Dendritic cell treated with granulocyte-macrophage colony-stimulating factor and Interleukin-4, amounts not matched to agents 40 ng/mL and 50 ng/mL, for 4 days (primary cell): ENCODE measurements at regions not wholly inside any gene's neighbourhood (a gene's known extent, or its start where the extent isn't known, plus 50 kb on each side); places are given as distances from the start of the nearest gene placed in this dataset.

Source experiments
- H3K27ac Mint-ChIP-seq: one replicate; pipeline ENCODE4 v1.8.0; 2022; ENCODE audit warnings: mild to moderate bottlenecking, mixed read lengths
- H3K27me3 Mint-ChIP-seq: one replicate; pipeline ENCODE4 v1.8.0; 2022; ENCODE audit warnings: mild to moderate bottlenecking, mixed read lengths
- H3K36me3 Mint-ChIP-seq: one replicate; pipeline ENCODE4 v1.8.0; 2022; ENCODE audit warnings: low read depth, mixed read lengths
- H3K4me1 Mint-ChIP-seq: one replicate; pipeline ENCODE4 v1.8.0; 2022; ENCODE audit warnings: low read depth, mixed read lengths
- H3K4me3 Mint-ChIP-seq: one replicate; pipeline ENCODE4 v1.8.0; 2022; ENCODE audit warnings: mild to moderate bottlenecking, moderate library complexity, mixed read lengths
- H3K9me3 Mint-ChIP-seq: one replicate; pipeline ENCODE4 v1.8.0; 2022; ENCODE audit warnings: mixed read lengths
- intact Hi-C: fragments of 100-400 bp; cut with micrococcal nuclease; formaldehyde crosslinking; loops from one replicate; pipeline ENCODE4 v1.15.0; 2022

DNA sequence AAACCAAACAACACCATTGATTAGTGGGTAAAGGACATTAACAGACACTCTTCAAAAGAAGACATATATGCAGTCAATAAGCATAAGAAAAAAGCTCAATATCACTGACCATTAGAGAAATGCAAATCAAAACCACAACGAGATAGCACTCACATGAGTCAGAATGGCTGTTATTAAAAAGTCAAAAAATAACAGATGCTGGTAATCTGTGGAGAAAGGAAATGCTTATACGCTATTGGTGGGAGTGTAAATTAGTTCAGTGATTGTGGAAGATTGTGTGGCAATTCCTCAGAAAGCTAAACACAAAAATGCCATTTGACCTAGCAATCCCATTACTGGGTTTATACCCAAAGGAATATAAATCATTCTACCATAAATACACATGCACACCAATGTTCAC lies 182.6 kb downstream of the TRPC6 start:
- no peak overlapping the region for H3K27ac Mint-ChIP-seq
- H3K4me3 Mint-ChIP-seq = no peak overlapping the region
- H3K36me3 Mint-ChIP-seq = no peaks in the 10 kb centered on the region
- intact Hi-C loops = no loop called here
- H3K9me3 Mint-ChIP-seq = peaks cover 8% of the 10 kb centered on the region
- H3K4me1 Mint-ChIP-seq = no peaks in the 10 kb centered on the region
- no peaks in the 10 kb centered on the region for H3K27me3 Mint-ChIP-seq

DNA sequence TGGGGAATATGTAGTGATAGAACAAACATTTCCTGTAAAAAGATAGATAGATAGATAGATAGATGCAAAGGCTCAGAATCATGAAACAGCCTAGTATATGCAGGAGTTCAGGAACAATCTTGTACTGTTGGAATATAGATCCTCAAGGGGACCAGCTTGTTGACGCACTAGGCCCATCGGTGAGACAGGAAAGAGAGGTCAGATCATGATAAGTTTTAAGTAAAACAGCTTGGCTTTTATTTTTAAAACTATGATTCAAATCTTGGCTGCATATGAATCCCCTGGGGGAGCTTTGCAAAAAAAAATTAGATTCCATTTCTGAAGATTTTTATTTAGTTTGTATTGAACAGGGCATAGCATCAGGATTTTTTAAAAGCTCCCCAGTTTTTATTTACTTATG lies 185.8 kb downstream of the TRPC6 start:
- Mint-ChIP-seq H3K4me3 (no peak overlapping the region), H3K36me3 (no peaks in the 10 kb centered on the region), H3K4me1 (no peaks in the 10 kb centered on the region), H3K27me3 (no peaks in the 10 kb centered on the region), H3K27ac (no peak overlapping the region), H3K9me3 (peaks cover 22% of the 10 kb centered on the region)
- intact Hi-C loops = no loop called here

DNA sequence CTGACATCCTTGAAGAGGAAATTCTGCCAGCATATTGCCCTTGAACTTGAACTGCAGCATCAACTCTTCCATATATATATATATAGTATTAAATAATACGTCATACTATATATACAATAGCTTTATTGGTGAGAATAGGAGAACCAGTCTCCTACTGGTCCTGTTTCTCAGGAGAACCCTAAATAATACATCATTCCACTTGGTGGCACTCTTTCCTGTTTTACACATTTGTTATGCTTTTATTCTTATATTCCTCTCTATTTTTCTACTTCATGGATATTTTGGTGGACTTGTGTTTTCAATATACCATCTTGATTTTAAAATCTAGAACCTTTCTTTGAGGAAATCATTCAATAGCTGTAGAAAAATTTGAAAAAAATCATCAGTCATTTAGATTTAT lies 193.3 kb downstream of the TRPC6 start:
- intact Hi-C loops = no loop called here
- Mint-ChIP-seq H3K36me3 (no peaks in the 10 kb centered on the region), H3K27me3 (no peaks in the 10 kb centered on the region), H3K4me1 (no peaks in the 10 kb centered on the region), H3K4me3 (no peak overlapping the region), H3K27ac (no peak overlapping the region), H3K9me3 (peaks cover 9% of the 10 kb centered on the region)

DNA sequence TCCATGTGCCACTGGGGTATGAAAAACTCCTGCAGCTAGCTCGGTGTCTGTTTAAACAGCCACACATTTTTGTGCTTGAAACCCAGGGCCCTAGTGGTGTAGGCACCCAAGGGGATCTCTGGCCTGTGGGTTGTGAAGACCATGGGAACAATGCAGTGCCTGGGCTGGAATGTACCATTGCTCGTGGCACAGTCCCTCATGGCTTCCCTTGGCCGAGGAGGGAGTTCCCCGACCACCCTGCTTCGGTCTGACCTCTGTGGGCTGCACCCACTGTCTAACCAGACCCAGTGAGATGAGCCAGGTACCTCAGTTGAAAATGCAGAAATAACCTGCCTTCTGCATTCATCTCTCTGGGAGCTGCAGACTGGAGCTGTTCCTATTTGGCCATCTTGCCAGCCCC lies 214.0 kb downstream of the TRPC6 start:
- Mint-ChIP-seq H3K36me3 (no peaks in the 10 kb centered on the region), H3K27me3 (no peaks in the 10 kb centered on the region), H3K27ac (no peak overlapping the region), H3K4me1 (no peaks in the 10 kb centered on the region), H3K4me3 (no peak overlapping the region), H3K9me3 (peaks cover 34% of the 10 kb centered on the region)
- intact Hi-C loops = no loop called here

DNA sequence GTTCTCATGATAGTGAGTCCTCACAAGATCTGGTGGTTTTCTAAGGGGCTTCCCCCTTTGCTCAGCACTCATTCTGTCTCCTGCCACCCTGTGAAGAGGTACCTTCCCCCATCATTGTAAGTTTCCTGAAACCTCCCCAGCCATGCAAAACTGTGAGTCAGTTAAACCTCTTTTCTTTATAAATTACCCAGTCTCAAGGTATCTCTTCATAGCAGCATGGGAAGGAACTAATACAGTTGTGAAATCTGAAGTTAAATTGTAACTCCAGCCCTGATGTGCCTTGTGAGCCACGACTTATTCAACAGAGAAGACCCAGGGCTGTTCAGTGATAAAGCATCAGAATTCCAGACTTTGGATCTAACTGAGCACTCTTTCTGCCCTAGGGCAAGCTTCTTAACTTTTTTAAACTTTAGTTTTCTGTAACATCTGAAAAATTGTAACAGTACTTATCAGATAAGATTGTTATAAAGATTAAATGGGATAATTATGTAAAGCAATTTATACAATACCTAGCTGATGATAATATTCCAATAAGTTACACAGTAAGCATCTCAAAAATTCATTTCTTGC lies 220.0 kb downstream of the TRPC6 start:
- Mint-ChIP-seq H3K27me3 (no peaks in the 10 kb centered on the region), H3K4me1 (no peaks in the 10 kb centered on the region), H3K9me3 (peaks cover 36% of the 10 kb centered on the region), H3K36me3 (no peaks in the 10 kb centered on the region), H3K27ac (no peak overlapping the region), H3K4me3 (no peak overlapping the region)
- intact Hi-C loops = no loop called here

DNA sequence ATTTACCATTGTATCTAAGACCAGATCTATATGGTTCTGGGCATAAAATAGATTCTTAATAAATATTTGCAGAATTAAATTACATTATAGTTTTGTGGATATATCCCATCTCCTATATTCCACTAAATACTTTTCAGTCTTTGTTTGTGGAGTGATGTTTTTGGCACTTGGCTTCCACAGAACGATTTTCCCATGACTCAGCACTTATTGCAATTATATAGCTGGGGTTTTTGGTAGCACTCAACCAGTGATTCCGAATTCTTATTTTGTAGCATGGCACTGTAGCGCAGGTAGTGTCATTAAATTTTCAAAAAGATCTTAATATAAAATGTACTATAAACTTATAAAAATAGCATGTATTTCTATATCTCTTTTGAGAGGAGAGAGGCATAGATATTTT lies 221.2 kb downstream of the TRPC6 start:
- Mint-ChIP-seq H3K9me3 (peaks cover 28% of the 10 kb centered on the region), H3K4me3 (no peak overlapping the region), H3K4me1 (no peaks in the 10 kb centered on the region), H3K36me3 (no peaks in the 10 kb centered on the region), H3K27ac (no peak overlapping the region), H3K27me3 (no peaks in the 10 kb centered on the region)
- intact Hi-C loops = no loop called here

DNA sequence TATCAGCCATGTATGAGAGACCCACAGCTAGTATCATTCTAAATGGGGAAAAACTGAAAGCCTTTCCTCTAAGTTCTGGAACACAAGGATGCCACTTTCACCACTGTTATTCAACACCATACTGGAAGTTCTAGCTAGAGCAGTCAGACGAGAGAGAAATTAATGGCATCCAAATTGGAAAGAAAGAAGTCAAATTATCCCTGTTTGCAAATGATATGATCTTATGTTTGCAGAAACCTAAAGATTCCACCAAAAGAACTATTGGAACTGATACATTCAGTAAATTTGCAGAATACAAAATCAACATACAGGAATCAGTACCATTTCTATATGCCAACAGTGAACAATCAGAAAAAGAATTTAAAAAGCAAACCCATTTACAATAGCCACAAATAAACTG lies 226.0 kb downstream of the TRPC6 start:
- Mint-ChIP-seq H3K27me3 (no peaks in the 10 kb centered on the region), H3K27ac (no peak overlapping the region), H3K4me3 (no peak overlapping the region), H3K36me3 (no peaks in the 10 kb centered on the region), H3K9me3 (peaks cover 26% of the 10 kb centered on the region), H3K4me1 (no peaks in the 10 kb centered on the region)
- intact Hi-C loops = no loop called here

DNA sequence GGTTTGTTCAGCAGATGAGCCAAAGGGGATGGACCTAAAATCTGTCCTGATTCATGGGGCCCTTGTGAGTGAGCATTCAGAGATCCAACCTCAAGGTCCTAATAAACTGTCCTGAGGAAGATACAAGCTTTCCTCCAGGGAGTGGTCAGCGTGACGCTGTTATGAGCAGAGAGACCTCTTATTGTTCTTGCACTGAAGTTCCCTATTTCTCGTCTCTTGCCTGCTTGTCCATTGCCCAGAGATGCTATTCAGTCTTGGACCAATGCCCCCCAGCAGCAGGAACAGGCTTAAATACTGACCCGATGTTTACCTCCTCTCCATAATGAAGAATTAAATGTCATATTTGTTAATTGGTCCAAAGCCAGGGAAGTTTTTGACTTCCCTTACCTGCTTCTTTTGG lies 225.2 kb upstream of the PGR start:
- intact Hi-C loops = no loop called here
- no peaks in the 10 kb centered on the region for H3K4me1 Mint-ChIP-seq
- no peak overlapping the region for H3K27ac Mint-ChIP-seq
- H3K27me3 Mint-ChIP-seq = no peaks in the 10 kb centered on the region
- no peaks in the 10 kb centered on the region for H3K36me3 Mint-ChIP-seq
- H3K9me3 Mint-ChIP-seq = peaks cover 12% of the 10 kb centered on the region
- H3K4me3 Mint-ChIP-seq = no peak overlapping the region

DNA sequence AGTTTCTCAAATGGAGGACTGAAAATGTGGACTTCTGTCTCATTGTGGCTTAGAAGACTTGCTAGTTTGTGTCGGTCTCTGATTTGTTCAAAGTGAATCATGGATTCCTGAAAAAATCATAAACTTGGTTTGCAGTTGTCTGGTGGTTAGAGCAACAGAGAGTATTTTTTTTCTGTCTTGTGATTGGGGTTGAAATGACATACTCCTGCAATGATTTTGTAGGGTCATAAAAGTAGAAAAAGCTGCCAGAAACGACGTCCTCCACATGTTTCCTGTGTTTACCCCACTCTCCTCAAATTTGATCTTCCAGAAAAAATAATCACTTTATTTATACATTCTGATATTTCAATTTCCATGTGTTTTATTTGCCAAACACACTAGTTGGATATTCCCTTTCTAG lies 219.2 kb upstream of the PGR start:
- intact Hi-C loops = no loop called here
- peaks cover 14% of the 10 kb centered on the region for H3K9me3 Mint-ChIP-seq
- no peaks in the 10 kb centered on the region for H3K27me3 Mint-ChIP-seq
- H3K36me3 Mint-ChIP-seq = no peaks in the 10 kb centered on the region
- H3K4me3 Mint-ChIP-seq = no peak overlapping the region
- H3K4me1 Mint-ChIP-seq = no peaks in the 10 kb centered on the region
- H3K27ac Mint-ChIP-seq = no peak overlapping the region

DNA sequence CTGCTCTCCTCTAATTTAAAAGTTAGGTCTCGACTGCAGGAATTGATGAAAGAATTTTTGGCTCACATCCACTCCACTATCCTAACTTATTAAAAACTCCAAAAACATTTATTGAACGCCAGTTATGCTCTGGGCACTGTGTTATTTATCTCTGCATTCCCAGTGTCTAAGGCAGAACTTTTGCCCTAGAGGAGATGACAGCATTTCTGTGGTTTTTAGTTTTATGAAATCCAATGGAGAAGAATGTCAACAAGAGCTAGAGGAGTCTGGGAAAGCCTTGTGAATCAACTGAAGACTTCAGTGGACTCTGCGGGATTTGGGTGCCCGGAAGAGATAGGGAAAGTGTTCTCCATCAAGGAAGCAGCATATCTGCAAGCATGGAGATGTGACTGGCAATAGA lies 217.0 kb upstream of the PGR start:
- intact Hi-C loops = no loop called here
- H3K27me3 Mint-ChIP-seq = no peaks in the 10 kb centered on the region
- no peaks in the 10 kb centered on the region for H3K4me1 Mint-ChIP-seq
- H3K36me3 Mint-ChIP-seq = no peaks in the 10 kb centered on the region
- H3K4me3 Mint-ChIP-seq = no peak overlapping the region
- peaks cover 14% of the 10 kb centered on the region for H3K9me3 Mint-ChIP-seq
- H3K27ac Mint-ChIP-seq = no peak overlapping the region

DNA sequence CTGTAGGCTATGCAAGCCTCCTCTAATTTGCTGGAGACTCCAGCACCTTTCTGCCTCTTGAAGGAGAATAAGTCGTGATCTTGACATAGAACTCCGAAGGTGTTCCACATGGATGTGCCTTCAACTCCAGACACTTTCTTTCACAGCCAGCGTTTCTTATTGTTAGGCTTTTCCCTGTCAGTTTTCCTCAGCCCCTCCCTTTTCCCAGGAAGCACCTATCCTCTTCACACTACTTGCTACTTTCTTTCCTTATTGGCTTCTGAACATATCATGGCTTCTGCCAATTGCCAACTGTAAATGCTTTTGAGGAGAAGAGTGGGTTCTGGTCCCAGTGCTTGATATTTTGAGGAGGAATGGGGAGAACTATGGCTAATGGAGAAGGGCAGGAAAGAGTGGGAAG lies 216.3 kb upstream of the PGR start:
- Mint-ChIP-seq H3K36me3 (no peaks in the 10 kb centered on the region), H3K27ac (no peak overlapping the region), H3K9me3 (peaks cover 14% of the 10 kb centered on the region), H3K27me3 (no peaks in the 10 kb centered on the region), H3K4me1 (no peaks in the 10 kb centered on the region), H3K4me3 (no peak overlapping the region)
- intact Hi-C loops = no loop called here

DNA sequence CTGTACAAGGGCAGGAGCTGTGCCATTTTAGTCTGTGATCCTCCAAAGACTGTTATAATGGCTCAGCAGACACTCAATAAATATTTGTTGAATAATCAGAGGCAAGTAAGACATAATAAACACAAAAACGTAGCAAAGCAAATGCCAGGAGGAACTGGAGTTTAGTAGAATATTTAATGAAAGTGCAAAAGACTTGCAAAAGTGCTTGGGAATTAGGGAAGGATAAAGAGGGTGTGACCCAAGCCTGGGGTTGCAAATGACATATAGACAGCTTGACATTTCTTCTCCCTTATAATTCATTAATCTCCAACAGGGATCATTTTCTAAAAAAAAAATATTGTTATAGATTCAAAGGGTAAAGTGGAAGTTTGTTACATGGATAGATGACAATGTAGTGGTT lies 212.7 kb upstream of the PGR start:
- Mint-ChIP-seq H3K27me3 (no peaks in the 10 kb centered on the region), H3K36me3 (no peaks in the 10 kb centered on the region), H3K4me1 (no peaks in the 10 kb centered on the region)

DNA sequence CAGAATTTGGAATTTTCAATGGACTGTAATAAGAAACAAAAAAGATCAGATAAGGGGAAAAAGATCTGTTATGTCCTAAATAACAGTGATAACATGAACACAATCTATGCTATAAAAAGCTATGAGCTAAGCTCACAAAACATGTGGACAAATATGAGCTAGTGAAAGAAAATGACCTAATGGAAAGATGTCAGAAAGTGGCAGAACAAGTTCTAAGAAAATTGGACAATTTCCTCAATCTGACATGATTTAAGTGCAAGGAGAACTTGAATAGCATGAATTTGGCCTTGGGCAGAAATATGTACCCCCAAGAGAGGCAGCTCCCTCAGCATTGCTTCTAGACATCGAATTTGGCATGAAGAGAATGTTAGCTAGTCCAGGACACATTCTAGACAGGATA lies 212.0 kb upstream of the PGR start:
- H3K9me3 Mint-ChIP-seq = peaks cover 2% of the 10 kb centered on the region
- H3K27me3 Mint-ChIP-seq = no peaks in the 10 kb centered on the region
- no peak overlapping the region for H3K27ac Mint-ChIP-seq
- intact Hi-C loops = no loop called here
- H3K4me3 Mint-ChIP-seq = no peak overlapping the region
- no peaks in the 10 kb centered on the region for H3K4me1 Mint-ChIP-seq
- H3K36me3 Mint-ChIP-seq = no peaks in the 10 kb centered on the region

More for the DNA sequence above, 212.7 kb upstream of the PGR start:
- intact Hi-C loops = no loop called here
- Mint-ChIP-seq H3K9me3 (peaks cover 10% of the 10 kb centered on the region), H3K4me3 (no peak overlapping the region), H3K27ac (no peak overlapping the region)

DNA sequence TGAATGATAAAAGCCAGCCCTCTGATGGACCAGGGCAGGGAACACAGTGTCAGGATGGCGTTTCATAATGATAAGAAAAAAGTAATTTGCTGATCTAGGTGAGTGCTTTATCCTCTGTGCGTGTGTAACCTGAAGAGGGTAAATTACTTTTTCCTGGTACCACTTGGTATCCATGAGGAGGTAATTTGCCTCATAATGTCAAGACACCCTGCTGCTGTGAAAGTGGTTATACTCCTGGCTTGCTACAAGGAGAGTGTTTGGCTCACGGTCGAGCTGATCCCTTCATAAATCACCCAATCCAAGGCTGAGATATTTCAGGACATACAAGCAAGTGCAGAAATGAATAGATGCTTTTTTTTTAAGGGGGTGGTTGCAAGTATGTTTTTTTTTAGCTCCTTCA lies 207.2 kb upstream of the PGR start:
- no peaks in the 10 kb centered on the region for H3K9me3 Mint-ChIP-seq
- H3K4me1 Mint-ChIP-seq = no peaks in the 10 kb centered on the region
- no peaks in the 10 kb centered on the region for H3K36me3 Mint-ChIP-seq
- H3K4me3 Mint-ChIP-seq = no peak overlapping the region
- no peaks in the 10 kb centered on the region for H3K27me3 Mint-ChIP-seq
- no peak overlapping the region for H3K27ac Mint-ChIP-seq
- intact Hi-C loops = no loop called here

DNA sequence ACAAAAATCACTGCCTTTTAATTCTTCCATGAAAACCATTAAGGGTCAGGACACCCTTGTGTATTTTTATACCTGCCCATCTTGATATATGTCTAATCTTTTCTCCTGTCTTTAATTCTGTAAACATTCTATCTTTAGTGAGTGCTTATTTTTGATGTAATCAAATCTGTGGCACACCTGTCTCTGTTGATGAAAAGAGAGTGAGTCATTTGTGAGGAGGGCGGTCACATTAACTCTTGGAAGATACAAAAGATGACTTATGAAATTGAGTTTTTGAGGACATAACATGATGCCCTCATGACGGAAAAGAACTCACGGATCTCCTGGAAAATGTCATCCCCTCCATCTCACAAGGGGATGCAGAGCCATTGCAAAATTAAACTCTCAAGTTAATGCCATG lies 206.5 kb upstream of the PGR start:
- intact Hi-C loops = no loop called here
- no peaks in the 10 kb centered on the region for H3K27me3 Mint-ChIP-seq
- no peaks in the 10 kb centered on the region for H3K36me3 Mint-ChIP-seq
- no peak overlapping the region for H3K4me3 Mint-ChIP-seq
- H3K27ac Mint-ChIP-seq = no peak overlapping the region
- H3K4me1 Mint-ChIP-seq = no peaks in the 10 kb centered on the region
- no peaks in the 10 kb centered on the region for H3K9me3 Mint-ChIP-seq
